MM.1S (cell line): ENCODE measurements at regions not wholly inside any gene's neighbourhood (a gene's known extent, or its start where the extent isn't known, plus 50 kb on each side); places are given as distances from the start of the nearest gene placed in this dataset.
A peak's percentile ranks its signal among the peaks of the same experiment; 100 is the strongest.

Source experiments
- CTCF ChIP-seq: fragments of 300-600 bp; sonication (generic); IDR thresholded peaks from 2 replicates; pipeline ENCODE4 v1.5.1; 2016; ENCODE audit warnings: antibody characterized with exemption, low read length, mixed read lengths
- EZH2 ChIP-seq: fragments of 300-600 bp; sonication (generic); optimal IDR thresholded peaks from 2 replicates; pipeline ENCODE3; 2017; ENCODE audit warnings: low read depth, mild to moderate bottlenecking, antibody characterized with exemption, low read length, mixed read lengths
- EZH2phosphoT487 ChIP-seq: fragments of 300-600 bp; sonication (generic); IDR thresholded peaks from 2 replicates; pipeline ENCODE4 v1.6.1; 2018; ENCODE audit warnings: antibody characterized with exemption, low read length

DNA sequence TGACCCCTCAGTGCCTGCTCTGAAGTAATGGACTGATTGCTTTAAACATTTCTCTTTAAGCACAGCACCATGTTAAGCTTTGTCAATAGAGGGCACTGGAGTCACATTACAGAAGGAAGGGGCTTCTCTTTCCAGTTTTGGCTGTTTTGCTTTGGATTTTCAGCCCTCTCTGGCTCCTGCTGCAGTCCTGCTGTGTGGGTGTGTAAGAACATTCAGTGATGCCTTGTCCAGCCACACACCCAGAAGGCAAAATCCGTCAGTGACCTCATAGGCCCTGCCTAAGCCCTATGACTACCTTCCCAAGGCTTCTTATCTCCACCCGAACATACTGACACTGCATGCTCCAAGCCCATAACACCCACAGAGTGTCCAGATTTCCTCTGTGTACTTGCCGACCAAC lies 215.3 kb upstream of the CTSO start:
- TF ChIP-seq CTCF (peak; percentile 62), EZH2 (no peak), EZH2phosphoT487 (no peak)
